Mammary epithelial cell (primary cell): ENCODE measurements at regions not wholly inside any gene's neighbourhood (a gene's known extent, or its start where the extent isn't known, plus 50 kb on each side); places are given as distances from the start of the nearest gene placed in this dataset.

Experiments
- CTCF ChIP-seq, 2 donors: IDR thresholded peaks in 1 of 2; conservative IDR thresholded peaks in 1 of 2; 2 replicates each; pipeline ENCODE4 v1.5.1; 2011 to 2012; ENCODE audit warnings: inconsistent platforms in 2 of 2, low read length in 2 of 2, mild to moderate bottlenecking in 2 of 2, control low read depth in 1 of 2, low read depth in 1 of 2; ENCODE audit not compliant: insufficient read depth in 1 of 2; ENCODE audit errors: extremely low read depth in 1 of 2
- EZH2 ChIP-seq: IDR thresholded peaks from 2 replicates; pipeline ENCODE4 v1.6.1; 2012; ENCODE audit warnings: low read length, inconsistent platforms, borderline replicate concordance

- TF ChIP-seq CTCF (conservative IDR thresholded peaks at IDR 0.05 in 1 of 2, IDR thresholded peaks at IDR 0.05 in 1 of 2; ENCODE audit: extremely low read depth in 1 of 2, insufficient read depth in 1 of 2, low read depth in 1 of 2, low read length in 2 of 2) = no peak
- no peak for TF ChIP-seq EZH2
Measured at GRCh38 chr13:111511219-111511732, 190.8 kb downstream of the TEX29 start.
